Activated effector memory CD4-positive, alpha-beta T cell treated with Interleukin-2 at 50 U/mL for 16 hours (primary cell): ENCODE measurements at regions not wholly inside any gene's neighbourhood (a gene's known extent, or its start where the extent isn't known, plus 50 kb on each side); places are given as distances from the start of the nearest gene placed in this dataset.

Experiments used
- DNase-seq: peaks from one replicate; pipeline ENCODE4 v3.0.0-alpha.2; 2020

DNA sequence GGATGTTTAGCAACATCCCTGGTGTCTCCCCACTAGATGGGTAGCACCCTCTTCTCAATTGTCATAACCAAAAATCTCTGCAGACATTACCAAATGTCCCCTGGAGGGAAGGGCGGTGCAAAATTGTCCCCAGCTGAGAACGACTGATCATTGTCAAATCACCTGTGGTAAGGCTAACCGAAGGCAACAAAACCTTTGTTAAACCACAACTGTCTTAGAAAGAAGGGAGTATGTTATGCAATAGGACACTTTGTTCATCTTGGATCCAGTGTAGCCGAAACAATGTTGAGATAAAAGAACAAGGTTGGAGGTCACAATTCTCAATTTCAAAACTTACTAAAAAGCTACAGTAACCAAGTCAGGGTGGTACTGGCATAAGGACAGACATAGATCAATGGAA, 50.3 kb upstream of the ST3GAL5 start:
- no peak for DNase-seq
